Skeletal muscle tissue (tissue), 3 donors: ENCODE measurements at regions not wholly inside any gene's neighbourhood (a gene's known extent, or its start where the extent isn't known, plus 50 kb on each side); places are given as distances from the start of the nearest gene placed in this dataset.
"Not testable (repeated sequence)": the region's sequence is repeated elsewhere in the genome, so short reads cannot be mapped to it uniquely, and the experiment has no call there.

Experiments
- H3K27ac ChIP-seq: one replicate; pipeline ENCODE4 v1.7.0; 2013; ENCODE audit warnings: mild to moderate bottlenecking, low read depth, low read length, inconsistent platforms
- H3K27me3 ChIP-seq, 3 donors: one replicate each; pipeline ENCODE4 v1.7.0; 2013; ENCODE audit warnings: low read length in 3 of 3; ENCODE audit not compliant: control insufficient read depth in 3 of 3, insufficient read depth in 3 of 3
- H3K36me3 ChIP-seq, 3 donors: one replicate each; pipeline ENCODE4 v1.7.0; 2013; ENCODE audit warnings: low read length in 3 of 3; ENCODE audit not compliant: control insufficient read depth in 3 of 3, insufficient read depth in 3 of 3
- H3K4me1 ChIP-seq, 3 donors: one replicate each; pipeline ENCODE4 v1.7.0; 2013; ENCODE audit warnings: low read length in 3 of 3, mild to moderate bottlenecking in 3 of 3; ENCODE audit not compliant: control insufficient read depth in 3 of 3, insufficient read depth in 3 of 3
- H3K4me3 ChIP-seq, 3 donors: one replicate each; pipeline ENCODE4 v1.7.0; 2013; ENCODE audit warnings: low read length in 3 of 3
- H3K9ac ChIP-seq, 3 donors: one replicate each; pipeline ENCODE4 v1.7.0; 2013; ENCODE audit warnings: low read length in 3 of 3, mild to moderate bottlenecking in 3 of 3, moderate library complexity in 2 of 3, low read depth in 1 of 3
- H3K9me3 ChIP-seq, 3 donors: one replicate each; pipeline ENCODE4 v1.7.0; 2013; ENCODE audit warnings: low read length in 3 of 3; ENCODE audit not compliant: control insufficient read depth in 3 of 3
- donor health status: Osteomylitis.

GRCh38 chr4:60400593-60400992 is 799.5 kb upstream of the ADGRL3 start:
- no peak overlapping the region for H3K27ac ChIP-seq
- no peak overlapping the region for H3K9ac ChIP-seq
- peaks cover 0 to 2% (median 0%) of the 10 kb centered on the region in 3 donors for H3K9me3 ChIP-seq
- H3K4me3 ChIP-seq = no peak overlapping the region
- H3K36me3 ChIP-seq = no peaks in the 10 kb centered on the region
- no peaks in the 10 kb centered on the region for H3K27me3 ChIP-seq
- no peaks in the 10 kb centered on the region for H3K4me1 ChIP-seq

DNA sequence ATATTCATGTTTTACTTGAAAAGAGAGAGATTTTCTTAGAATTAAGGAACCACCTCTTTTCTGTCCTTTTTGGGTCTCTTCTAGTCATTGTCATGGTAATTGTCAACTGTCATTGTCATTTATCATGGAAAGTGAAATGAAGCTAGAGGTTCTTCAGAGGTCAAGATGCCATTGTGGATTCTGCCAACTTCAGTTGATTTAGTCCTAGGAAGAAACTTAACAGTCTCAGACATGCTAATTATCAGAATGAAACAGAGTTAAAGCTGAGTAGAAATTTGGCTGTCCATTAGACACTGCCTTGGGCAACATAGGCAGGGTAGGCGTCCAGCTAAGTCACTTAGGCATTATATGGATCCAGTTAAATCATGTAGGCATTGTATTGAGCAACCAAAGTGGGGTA is 796.1 kb upstream of the ADGRL3 start:
- H3K4me1 ChIP-seq = no peaks in the 10 kb centered on the region
- H3K9me3 ChIP-seq = peaks cover 0 to 2% (median 0%) of the 10 kb centered on the region in 3 donors
- H3K27me3 ChIP-seq = no peaks in the 10 kb centered on the region
- no peaks in the 10 kb centered on the region for H3K36me3 ChIP-seq
- no peak overlapping the region for H3K4me3 ChIP-seq
- H3K9ac ChIP-seq = no peak overlapping the region
- H3K27ac ChIP-seq = no peak overlapping the region

DNA sequence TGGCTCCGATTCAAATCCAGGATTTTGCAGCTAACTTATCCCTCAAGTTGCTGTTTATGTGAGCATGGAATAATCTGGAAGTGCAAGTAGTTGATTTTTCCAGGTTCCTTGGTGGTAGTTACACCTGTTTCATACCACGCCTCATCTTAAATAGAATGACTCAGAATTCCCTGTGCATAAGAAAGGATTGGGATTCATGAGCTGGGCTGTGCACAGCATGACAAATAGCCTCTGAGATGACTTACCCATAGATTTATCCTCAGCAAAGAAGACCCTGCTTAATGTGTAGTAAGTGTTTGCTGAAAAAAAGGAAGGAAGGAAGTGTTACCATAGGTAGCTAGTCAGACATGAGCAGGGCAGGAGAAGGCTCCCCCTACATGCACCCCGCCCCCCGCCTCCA is 777.7 kb upstream of the ADGRL3 start:
- Histone ChIP-seq H3K9ac (no peak overlapping the region), H3K4me3 (no peak overlapping the region), H3K27ac (no peak overlapping the region), H3K27me3 (no peaks in the 10 kb centered on the region), H3K36me3 (no peaks in the 10 kb centered on the region), H3K9me3 (peaks cover 0 to 2% (median 0%) of the 10 kb centered on the region in 3 donors), H3K4me1 (no peaks in the 10 kb centered on the region)

DNA sequence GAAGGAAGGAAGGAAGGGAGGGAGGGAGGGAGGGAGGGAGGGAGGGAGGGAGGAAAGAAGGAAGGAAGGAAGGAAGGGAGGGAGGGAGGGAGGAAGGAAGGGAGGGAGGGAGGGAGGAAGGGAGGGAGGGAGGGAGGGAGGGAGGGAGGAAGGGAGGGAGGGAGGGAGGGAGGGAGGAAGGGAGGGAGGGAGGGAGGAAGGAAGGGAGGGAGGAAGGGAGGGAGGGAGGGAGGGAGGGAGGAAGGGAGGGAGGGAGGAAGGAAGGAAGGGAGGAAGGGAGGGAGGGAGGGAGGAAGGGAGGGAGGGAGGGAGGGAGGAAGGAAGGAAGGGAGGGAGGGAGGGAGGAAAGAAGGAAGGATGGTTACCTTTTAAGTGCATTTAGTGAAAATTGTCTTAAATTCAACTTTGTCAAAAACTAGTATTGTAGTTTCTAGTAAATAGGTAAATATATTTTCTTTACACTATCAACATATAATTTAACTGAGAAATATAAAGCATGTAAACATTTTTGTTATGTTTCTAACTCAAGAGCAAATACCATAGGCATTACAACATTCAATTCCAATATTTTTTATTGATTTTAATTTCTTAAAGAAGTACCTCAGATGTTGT is 776.4 kb upstream of the ADGRL3 start:
- not testable (repeated sequence) for H3K27me3 ChIP-seq, H3K9ac ChIP-seq, H3K27ac ChIP-seq, H3K4me3 ChIP-seq, H3K9me3 ChIP-seq, H3K36me3 ChIP-seq, H3K4me1 ChIP-seq

DNA sequence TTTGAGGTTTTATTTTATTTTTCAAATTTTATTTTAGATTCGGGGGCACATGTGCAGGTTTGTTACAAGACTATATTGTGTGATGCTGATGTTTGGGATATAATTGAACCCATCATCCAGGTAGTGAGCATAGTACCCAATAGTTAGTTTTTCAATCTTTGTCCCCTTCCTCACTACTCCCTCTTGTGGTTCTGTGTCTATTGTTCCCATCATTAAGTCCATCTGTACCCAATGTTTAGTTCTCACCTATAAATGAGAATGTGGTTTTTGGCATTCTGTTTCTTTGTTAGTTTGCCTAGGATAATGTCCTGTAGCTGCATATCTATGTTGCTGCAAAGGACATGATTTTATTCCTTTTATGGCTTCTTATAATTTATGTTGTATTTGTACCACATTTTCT is 767.2 kb upstream of the ADGRL3 start:
- H3K9ac ChIP-seq = no peak overlapping the region
- H3K36me3 ChIP-seq = no peaks in the 10 kb centered on the region
- H3K27ac ChIP-seq = no peak overlapping the region
- H3K4me3 ChIP-seq = no peak overlapping the region
- no peaks in the 10 kb centered on the region for H3K9me3 ChIP-seq
- no peaks in the 10 kb centered on the region for H3K27me3 ChIP-seq
- no peaks in the 10 kb centered on the region for H3K4me1 ChIP-seq

GRCh38 chr4:60443068-60443467 is 757.1 kb upstream of the ADGRL3 start:
- Histone ChIP-seq H3K9me3 (no peaks in the 10 kb centered on the region), H3K4me1 (no peaks in the 10 kb centered on the region), H3K4me3 (no peak overlapping the region), H3K27ac (no peak overlapping the region), H3K36me3 (no peaks in the 10 kb centered on the region), H3K27me3 (no peaks in the 10 kb centered on the region), H3K9ac (no peak overlapping the region)

GRCh38 chr4:60443796-60444195 is 756.3 kb upstream of the ADGRL3 start:
- Histone ChIP-seq H3K27me3 (no peaks in the 10 kb centered on the region), H3K4me1 (no peaks in the 10 kb centered on the region), H3K4me3 (no peak overlapping the region), H3K27ac (no peak overlapping the region), H3K9ac (no peak overlapping the region), H3K36me3 (no peaks in the 10 kb centered on the region), H3K9me3 (no peaks in the 10 kb centered on the region)

GRCh38 chr4:60450054-60450453 is 750.1 kb upstream of the ADGRL3 start:
- no peaks in the 10 kb centered on the region for H3K36me3 ChIP-seq

GRCh38 chr4:60452266-60452665 is 747.9 kb upstream of the ADGRL3 start:
- Histone ChIP-seq H3K4me1 (no peaks in the 10 kb centered on the region), H3K27me3 (no peaks in the 10 kb centered on the region), H3K27ac (no peak overlapping the region), H3K9me3 (no peaks in the 10 kb centered on the region), H3K36me3 (no peaks in the 10 kb centered on the region), H3K4me3 (no peak overlapping the region), H3K9ac (no peak overlapping the region)

More at GRCh38 chr4:60450054-60450453, 750.1 kb upstream of the ADGRL3 start:
- Histone ChIP-seq H3K9ac (no peak overlapping the region), H3K27ac (no peak overlapping the region), H3K4me1 (no peaks in the 10 kb centered on the region), H3K4me3 (no peak overlapping the region), H3K27me3 (no peaks in the 10 kb centered on the region), H3K9me3 (no peaks in the 10 kb centered on the region)

DNA sequence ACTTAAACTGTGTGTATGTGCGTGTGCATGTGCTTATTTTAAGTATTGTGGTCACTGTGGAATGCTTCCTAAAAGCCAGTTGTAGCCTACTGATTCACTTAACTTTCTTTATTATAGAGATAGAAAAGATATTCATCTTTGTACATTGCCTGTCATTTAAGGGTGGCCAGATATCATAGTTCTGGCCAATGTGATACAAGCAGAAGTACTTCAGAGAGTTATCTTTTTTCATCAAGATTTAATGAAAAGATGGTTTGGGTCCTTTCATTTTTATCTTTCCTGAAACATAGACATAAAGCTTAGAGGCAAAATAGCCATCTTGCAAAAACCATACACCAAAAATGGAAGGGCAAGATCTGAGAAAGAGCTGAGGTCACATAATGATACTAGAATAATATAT is 744.7 kb upstream of the ADGRL3 start:
- H3K36me3 ChIP-seq = no peaks in the 10 kb centered on the region
- H3K9ac ChIP-seq = no peak overlapping the region
- no peaks in the 10 kb centered on the region for H3K4me1 ChIP-seq
- no peak overlapping the region for H3K27ac ChIP-seq
- H3K27me3 ChIP-seq = no peaks in the 10 kb centered on the region
- H3K4me3 ChIP-seq = no peak overlapping the region
- no peaks in the 10 kb centered on the region for H3K9me3 ChIP-seq
